K562 (cell line): ENCODE measurements at regions not wholly inside any gene's neighbourhood (a gene's known extent, or its start where the extent isn't known, plus 50 kb on each side); places are given as distances from the start of the nearest gene placed in this dataset.

Experiments
- FOXA1 ChIP-seq: fragments of 450-650 bp; IDR thresholded peaks from 2 replicates; pipeline ENCODE4 v1.6.1; 2016; ENCODE audit warnings: mild to moderate bottlenecking, borderline replicate concordance
- KDM1A ChIP-seq, 2 experiments: fragments of 450-650 bp; IDR thresholded peaks; 2 replicates each; pipeline ENCODE4 v1.6.1; 2016; ENCODE audit warnings: mild to moderate bottlenecking in 2 of 2
- POLR2A ChIP-seq: fragments of 450-650 bp; conservative IDR thresholded peaks from 2 replicates; pipeline ENCODE4 v1.6.1; 2016
- RAD51 ChIP-seq: fragments of 450-650 bp; IDR thresholded peaks from 2 replicates; pipeline ENCODE4 v1.7.1; 2016; ENCODE audit warnings: low read depth, mild to moderate bottlenecking, borderline replicate concordance
- ZNF140 ChIP-seq: fragments of 250-450 bp; sonication (Bioruptor Pico); IDR thresholded peaks from 2 replicates; pipeline ENCODE4 v1.8.0; 2021; ENCODE audit warnings: moderate library complexity, mild to moderate bottlenecking, inconsistent platforms
- TF ChIP-seq, protein P1 (sequence below): fragments of 450-650 bp; formaldehyde crosslinking; IDR thresholded peaks from 2 replicates; pipeline ENCODE4 v1.4.0; 2020; ENCODE audit warnings: mild to moderate bottlenecking, moderate library complexity
- TF ChIP-seq, protein P2 (sequence below): fragments of 450-650 bp; IDR thresholded peaks from 2 replicates; pipeline ENCODE4 v1.6.1; 2016; ENCODE audit warnings: missing biosample characterization, missing genetic modification characterization

DNA sequence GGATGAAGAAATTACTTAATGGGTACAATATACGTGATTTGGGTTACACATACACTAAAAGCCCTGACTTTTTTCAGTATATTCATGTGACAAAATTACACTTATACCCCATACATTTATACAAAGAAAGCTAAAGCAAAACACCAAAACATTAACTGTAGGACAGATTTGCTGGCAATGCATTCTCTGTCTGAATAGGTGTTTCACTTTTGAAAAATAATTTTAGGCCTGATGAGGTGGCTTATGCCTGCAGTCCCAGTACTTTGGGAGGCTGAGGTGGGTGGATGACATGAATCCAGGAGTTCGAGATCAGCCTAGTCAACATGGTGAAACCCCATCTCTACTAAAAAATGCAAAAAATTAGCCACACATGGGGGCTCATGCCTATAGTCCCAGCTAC lies 301.5 kb upstream of the FAM98A start:
- TF ChIP-seq, protein P1, sequence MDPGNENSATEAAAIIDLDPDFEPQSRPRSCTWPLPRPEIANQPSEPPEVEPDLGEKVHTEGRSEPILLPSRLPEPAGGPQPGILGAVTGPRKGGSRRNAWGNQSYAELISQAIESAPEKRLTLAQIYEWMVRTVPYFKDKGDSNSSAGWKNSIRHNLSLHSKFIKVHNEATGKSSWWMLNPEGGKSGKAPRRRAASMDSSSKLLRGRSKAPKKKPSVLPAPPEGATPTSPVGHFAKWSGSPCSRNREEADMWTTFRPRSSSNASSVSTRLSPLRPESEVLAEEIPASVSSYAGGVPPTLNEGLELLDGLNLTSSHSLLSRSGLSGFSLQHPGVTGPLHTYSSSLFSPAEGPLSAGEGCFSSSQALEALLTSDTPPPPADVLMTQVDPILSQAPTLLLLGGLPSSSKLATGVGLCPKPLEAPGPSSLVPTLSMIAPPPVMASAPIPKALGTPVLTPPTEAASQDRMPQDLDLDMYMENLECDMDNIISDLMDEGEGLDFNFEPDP (CRISPR knock-in tag): no peak
- TF ChIP-seq POLR2A (no peak), RAD51 (no peak), KDM1A (IDR thresholded peaks at IDR 0.05) (no peak), FOXA1 (no peak), ZNF140 (CRISPR knock-in tag) (no peak)
- TF ChIP-seq, protein P2, sequence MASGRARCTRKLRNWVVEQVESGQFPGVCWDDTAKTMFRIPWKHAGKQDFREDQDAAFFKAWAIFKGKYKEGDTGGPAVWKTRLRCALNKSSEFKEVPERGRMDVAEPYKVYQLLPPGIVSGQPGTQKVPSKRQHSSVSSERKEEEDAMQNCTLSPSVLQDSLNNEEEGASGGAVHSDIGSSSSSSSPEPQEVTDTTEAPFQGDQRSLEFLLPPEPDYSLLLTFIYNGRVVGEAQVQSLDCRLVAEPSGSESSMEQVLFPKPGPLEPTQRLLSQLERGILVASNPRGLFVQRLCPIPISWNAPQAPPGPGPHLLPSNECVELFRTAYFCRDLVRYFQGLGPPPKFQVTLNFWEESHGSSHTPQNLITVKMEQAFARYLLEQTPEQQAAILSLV (tag): no peak
